GM12878 (cell line): ENCODE measurements at regions not wholly inside any gene's neighbourhood (a gene's known extent, or its start where the extent isn't known, plus 50 kb on each side); places are given as distances from the start of the nearest gene placed in this dataset.

Source experiments
- REST ChIP-seq: IDR thresholded peaks from 2 replicates; pipeline ENCODE4 v1.6.1; 2012; ENCODE audit warnings: mild to moderate bottlenecking, low read depth, low read length
- SREBF2 ChIP-seq: IDR thresholded peaks from 2 replicates; pipeline ENCODE4 v1.6.1; 2012; ENCODE audit warnings: mild to moderate bottlenecking, low read length
- SRF ChIP-seq, 2 experiments: IDR thresholded peaks; 2 replicates each; pipeline ENCODE4 v1.6.1; 2011; ENCODE audit warnings: low read depth in 2 of 2, low read length in 2 of 2, mild to moderate bottlenecking in 1 of 2, moderate library complexity in 1 of 2
- TF ChIP-seq, protein P1 (sequence below), 3 experiments: IDR thresholded peaks in 2 of 3; conservative IDR thresholded peaks in 1 of 3; 2 replicates each; pipeline ENCODE4 v1.5.1; 2011; ENCODE audit warnings: low read depth in 3 of 3, low read length in 3 of 3, mild to moderate bottlenecking in 3 of 3, control low read depth in 2 of 3, moderate library complexity in 2 of 3, inconsistent platforms in 1 of 3, mixed read lengths in 1 of 3; ENCODE audit not compliant: control insufficient read depth in 2 of 3, insufficient read depth in 1 of 3; ENCODE audit errors: extremely low read depth in 1 of 3

- TF ChIP-seq, protein P1, sequence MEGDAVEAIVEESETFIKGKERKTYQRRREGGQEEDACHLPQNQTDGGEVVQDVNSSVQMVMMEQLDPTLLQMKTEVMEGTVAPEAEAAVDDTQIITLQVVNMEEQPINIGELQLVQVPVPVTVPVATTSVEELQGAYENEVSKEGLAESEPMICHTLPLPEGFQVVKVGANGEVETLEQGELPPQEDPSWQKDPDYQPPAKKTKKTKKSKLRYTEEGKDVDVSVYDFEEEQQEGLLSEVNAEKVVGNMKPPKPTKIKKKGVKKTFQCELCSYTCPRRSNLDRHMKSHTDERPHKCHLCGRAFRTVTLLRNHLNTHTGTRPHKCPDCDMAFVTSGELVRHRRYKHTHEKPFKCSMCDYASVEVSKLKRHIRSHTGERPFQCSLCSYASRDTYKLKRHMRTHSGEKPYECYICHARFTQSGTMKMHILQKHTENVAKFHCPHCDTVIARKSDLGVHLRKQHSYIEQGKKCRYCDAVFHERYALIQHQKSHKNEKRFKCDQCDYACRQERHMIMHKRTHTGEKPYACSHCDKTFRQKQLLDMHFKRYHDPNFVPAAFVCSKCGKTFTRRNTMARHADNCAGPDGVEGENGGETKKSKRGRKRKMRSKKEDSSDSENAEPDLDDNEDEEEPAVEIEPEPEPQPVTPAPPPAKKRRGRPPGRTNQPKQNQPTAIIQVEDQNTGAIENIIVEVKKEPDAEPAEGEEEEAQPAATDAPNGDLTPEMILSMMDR (IDR thresholded peaks at IDR 0.05 in 2 of 3, conservative IDR thresholded peaks at IDR 0.05 in 1 of 3; ENCODE audit: control insufficient read depth in 2 of 3, extremely low read depth in 1 of 3, insufficient read depth in 1 of 3, low read depth in 3 of 3, low read length in 3 of 3) = no peak
- TF ChIP-seq SRF (IDR thresholded peaks at IDR 0.05; ENCODE audit: low read depth in 2 of 2, low read length in 2 of 2) = no peak
- no peak for TF ChIP-seq REST
- TF ChIP-seq SREBF2 = no peak
These were observed 256.5 kb upstream of the TNRC6C start for GRCh38 chr17:77701996-77702395.
